NCI-H510A (cell line): ENCODE measurements at regions not wholly inside any gene's neighbourhood (a gene's known extent, or its start where the extent isn't known, plus 50 kb on each side); places are given as distances from the start of the nearest gene placed in this dataset.

ENCODE experiments used
- DNase-seq: peaks from one replicate; lab custom pipeline; 2025; lab: John Stamatoyannopoulos, UW

DNA sequence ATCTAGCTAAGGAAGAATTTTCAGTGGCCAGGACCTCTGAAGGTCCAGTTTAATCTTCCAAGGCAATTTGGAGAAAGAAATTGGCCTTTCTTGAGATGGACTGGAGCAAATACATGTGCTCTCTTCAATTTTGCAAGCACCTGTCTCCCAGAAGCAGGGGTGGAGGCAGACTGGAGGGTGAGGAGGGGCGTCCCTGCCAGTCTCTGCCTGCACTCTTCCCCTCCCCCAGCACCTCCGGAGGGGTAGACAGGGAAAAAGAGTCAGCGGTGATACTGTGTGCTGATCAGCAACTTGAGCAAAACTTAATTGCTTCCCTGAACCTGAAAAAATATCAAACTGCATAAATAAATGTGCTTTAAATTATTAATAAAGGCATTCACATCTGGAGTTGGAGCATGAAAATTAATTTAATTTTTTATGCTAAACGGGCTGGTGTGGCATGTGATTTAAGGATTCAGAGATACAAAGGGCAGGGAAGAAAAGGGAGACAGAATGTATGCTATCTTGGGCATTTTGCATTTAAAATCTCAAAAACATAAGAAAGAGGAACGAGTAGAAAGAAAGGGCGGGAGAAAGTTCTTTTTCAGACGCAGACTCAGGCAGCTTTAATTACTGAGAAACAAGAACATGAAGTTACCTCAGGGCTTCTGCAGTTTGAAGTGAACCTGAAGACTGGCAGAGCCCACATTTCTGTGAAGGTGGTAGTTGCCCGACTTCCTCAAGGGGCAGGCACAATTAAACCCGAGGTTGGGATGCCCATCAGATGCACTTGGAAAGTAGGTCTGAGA, 319.7 kb downstream of the UACA start:
- no peak for DNase-seq

DNA sequence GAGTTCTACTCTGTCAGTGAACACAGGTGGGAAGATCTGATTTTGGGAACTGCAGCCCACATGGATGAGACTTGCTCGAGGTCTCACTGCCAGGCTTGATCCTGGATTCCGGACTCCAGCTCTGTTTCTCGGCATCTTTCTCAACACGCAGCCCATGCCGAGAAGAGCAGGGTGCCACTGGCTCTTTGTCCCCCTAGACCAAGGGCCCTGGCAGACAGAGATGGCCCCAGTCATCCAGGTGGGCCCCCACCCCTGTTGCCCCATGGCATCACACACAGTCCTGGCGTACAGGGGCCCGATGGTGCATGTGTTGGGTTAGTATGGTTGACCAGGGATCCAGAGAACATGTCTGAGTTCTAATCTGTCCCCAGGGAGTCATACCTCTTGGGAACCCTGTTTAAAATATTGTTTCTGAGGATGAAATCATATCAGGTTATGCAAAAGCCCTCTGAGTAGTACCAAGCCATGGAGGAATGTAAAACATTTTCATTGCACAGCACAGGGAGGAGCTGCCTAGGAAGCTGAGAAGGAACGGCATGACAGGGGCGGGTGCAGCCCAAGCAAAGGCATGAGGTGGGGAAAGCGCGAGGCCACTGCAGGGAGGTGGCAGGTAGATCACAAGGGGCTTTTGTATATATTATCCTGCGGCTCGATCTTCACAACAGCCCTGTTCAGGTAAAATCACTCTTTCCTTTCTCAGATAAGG, 320.6 kb downstream of the UACA start:
- no peak for DNase-seq

DNA sequence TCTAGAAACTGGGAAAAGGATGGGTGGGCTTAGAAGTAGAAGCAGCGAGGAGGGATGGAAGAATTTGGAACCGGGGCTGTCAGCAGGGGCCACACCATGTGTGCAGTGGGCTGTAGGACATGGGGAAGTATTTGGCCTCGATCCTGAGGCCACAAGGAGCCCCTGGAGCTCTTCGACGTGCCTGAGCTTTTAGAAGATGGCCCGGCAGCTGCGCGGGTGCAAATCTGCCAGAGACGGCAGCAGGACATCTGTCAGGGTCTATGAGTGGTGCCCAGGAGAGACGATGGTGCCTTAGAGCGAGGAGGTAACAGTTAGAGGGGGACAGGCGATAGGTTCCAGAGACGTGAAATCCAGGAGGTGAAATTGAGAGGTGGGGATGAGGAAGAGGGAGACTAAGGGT, 321.1 kb downstream of the UACA start:
- DNase-seq: no peak

DNA sequence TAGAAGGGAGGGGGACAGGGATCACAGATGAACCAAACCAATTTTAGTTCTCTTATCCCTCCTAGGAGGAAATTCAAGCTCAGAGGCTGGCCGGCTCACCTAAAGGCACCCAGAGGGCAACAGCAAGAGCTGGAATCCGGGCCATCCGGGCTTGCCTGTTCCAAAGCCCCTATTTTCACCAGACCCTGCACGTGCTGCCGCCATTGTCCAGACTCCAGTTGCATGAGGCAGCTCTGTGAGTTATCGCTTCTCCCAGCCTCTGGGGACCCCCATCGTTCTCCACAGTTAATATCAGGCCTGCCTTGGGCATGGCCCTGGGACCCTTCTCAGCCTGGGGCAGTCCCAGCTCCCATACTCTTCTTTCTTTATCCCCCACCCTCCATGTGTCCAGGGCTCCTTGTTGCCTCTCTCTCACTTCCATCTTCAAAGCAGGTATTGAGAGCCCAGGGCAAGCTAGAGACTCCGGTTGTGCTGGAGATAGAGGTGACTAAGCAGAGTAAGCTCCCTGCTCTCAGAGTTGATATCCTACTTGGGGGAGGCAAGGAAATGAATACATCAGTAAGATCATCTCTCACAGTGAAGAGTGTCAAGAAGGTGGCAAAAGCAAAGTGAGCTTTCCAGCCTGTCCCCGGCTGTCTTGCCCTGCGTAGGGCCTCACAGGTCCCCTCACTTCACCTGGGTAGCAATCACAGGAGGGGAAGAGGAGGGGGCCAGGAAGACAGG, 322.8 kb downstream of the UACA start:
- no peak for DNase-seq

DNA sequence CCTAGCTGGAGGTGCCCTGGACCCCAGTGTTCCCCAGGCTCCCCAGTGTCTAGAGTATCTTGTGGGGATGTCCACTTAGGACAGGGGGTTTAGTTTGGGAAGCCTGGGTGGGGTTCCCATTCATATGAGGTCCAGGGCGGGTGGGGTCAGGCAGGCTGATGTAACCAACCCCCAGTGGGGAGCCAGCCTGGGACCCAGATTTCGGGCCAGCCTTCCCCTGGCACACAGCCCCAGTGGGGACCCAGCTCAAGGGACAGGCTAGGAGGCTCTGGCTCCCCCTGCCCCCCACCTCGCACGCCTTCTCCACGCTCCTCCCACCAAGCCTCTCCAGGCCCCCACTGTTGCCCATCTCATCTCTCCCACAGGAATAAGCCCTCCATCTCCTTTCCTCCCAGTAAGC, 323.5 kb downstream of the UACA start:
- DNase-seq: no peak

DNA sequence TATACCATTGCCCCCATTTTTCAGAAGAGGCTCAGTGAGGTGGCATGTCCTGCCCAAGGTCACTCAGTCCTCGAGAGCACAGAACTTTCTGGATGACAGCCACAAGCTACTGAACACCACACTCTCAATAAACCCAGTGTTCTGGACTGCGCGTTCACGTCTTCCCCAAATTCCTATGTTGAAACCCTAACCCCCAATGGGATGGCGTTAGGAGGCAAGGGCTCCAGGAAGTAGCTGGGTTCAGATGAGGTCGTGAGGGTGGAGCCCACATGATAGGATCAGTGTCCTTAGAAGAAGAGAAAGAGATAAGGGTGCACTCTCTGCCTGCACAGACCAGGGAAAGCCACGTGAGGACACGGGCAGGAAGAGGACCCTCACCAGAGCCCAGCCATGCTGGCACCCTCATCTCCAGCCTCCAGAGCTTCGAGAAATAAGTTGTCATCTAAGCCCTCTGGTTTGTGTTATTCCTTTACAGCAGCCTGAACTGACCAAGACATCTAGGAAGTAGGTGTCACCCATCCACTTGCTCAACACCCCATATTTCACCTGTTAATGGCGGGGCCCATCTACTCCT, 324.0 kb downstream of the UACA start:
- no peak for DNase-seq

DNA sequence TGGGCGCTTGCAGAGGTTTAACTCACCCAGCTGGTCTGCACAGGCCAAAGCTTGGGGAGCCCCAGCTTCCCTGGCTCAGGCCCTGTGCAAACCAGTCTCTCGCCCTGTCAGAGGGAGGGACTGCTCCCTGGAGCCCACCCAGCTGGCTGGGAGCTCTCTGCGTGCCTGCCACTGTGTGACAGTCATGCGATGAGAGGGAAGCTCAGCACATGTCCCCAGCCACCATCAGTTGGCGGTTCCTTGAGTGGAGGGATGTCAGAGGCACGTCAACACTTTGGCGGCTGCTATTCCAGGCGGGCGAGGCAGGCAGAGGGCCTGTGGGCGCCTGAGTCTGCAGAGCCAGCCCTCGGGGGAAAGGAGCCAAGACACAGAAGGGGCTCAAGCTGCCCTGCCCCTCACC, 324.6 kb downstream of the UACA start:
- DNase-seq: no peak

DNA sequence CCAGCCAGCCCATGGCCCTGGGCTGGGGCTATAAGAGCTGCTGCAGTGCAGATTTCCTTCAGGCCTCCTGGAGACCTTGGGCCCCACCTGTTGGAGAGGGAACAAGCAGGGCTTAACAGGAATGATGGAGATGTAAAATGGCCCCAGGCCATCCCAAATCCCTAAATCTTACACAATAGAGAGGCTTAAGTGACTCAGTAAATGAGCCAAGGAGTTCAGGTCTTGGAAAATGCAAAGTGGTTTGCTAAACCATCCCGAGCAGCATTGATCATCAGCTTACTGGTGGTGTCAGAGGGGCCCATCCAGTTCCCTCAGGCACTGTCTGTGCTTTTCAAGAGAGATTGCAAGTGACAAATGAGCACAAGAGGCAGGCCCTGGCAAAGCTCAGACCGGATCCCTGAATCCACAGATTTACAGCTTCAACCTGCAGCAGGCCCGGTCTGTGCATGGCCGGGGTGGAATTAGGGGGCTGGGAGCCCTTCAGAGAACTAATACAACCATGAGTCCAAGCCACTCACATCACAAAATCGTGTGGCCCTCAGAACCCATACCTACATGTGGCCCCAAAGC, 325.4 kb downstream of the UACA start:
- DNase-seq: no peak

DNA sequence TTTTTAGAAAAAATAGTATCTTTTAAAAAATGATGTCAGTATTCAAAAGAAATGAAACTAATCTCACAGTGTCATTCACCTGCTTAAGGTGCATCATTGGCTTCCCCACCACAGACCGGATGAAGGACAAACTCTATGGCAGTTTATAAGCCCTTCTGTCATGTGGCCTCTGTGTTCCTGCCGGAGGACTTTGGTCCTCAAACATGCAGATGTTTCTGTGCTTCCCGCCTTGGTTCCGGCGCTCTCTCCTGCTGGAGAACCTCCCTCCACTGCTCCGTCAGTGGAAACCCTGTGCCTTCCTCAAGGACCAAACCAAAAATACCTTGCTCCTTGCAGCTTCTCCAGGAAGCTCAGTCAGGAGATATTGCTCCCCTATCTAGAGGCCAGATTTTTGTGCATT, 326.3 kb downstream of the UACA start:
- no peak for DNase-seq

DNA sequence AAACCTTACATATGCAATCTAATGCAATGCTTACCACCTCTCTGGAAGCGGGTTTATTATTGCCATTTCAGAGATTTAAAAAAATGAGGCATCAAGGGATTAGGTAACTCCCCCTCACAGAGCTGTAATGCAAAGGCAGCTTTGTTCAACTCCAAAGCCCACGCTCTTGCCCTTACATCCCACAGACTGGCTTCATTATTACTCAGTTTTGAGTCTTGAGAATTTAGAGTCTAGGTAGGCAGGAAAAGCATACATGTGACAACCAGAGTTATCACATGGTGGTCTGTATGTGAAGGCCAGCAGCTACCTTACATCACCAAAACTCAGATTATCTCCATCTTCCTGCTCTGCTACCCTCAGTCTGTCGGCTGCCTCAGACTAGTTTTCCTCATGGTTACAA, 326.9 kb downstream of the UACA start:
- DNase-seq: no peak

DNA sequence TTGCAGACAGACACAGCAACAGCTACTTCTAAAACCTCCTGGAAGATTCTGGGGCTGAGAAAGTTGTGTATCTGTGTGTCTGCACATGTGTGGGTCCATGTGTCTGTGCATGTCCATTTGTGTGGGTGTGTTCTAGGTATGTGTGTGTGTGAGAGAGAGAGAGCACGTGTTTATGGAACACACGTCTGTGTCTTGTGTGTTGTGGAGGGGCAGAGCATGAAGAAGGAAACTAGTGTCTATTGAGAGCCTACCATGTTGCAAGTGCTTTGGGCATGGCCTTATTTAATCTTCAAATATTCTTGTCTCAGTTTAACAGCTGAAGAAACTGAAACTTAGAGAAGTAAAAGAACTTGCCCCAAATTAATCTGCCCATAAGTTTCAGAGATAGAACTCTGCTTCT, 327.5 kb downstream of the UACA start:
- DNase-seq: no peak

DNA sequence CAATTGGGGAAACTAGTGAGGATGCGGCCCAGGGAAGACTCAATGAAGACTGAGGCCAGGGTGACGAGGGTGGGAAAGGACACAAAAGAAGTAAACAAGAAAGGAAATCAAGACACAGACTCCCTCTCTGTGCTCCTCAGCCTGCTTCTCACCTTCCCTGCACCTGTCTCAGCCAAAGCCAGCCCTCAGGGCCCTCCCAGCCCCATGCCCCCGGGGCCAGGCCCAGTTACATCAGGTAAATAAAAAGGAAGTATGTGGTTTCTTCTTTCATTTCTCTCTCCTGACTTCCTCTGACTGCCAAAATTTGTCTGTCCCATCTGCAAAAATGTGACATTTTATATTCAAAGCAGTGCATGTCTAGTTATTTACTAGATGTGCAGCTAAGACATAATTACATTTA, 328.0 kb downstream of the UACA start:
- DNase-seq: no peak

DNA sequence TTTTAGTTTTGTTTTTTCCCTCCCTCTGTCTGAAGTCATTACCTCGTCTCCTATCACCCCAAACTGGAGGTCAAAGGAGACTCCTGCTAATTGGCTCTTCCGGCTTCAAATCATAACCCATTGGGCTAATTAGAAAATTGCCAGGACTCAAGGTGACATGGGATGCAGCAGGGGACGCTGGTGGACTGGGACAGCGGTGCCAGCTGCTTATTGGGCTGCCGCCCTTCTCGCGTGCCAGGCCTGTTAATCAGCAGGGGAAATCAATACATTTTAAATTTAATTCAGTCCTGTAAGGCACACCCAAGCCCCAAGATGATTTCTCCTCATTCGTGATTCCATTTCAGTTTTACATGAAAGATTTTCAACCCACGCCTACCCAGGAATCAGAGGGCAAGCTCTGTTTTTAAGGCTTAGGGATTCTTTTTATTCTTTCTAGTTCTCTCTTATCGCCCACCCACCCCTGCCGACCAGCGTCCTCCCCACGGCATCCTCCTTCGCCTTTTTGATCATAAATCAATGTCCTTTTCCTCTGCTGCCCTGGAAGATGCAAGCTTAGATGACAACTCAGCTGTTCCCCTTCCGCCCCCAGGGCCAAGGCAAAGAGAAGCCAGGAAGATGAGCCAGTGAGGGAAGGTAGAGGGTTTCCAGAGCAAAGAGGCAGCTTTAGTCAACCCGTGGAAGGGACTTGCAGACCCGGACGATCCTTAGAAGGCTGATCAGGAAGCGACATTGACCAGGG, 329.6 kb downstream of the UACA start:
- DNase-seq: no peak

DNA sequence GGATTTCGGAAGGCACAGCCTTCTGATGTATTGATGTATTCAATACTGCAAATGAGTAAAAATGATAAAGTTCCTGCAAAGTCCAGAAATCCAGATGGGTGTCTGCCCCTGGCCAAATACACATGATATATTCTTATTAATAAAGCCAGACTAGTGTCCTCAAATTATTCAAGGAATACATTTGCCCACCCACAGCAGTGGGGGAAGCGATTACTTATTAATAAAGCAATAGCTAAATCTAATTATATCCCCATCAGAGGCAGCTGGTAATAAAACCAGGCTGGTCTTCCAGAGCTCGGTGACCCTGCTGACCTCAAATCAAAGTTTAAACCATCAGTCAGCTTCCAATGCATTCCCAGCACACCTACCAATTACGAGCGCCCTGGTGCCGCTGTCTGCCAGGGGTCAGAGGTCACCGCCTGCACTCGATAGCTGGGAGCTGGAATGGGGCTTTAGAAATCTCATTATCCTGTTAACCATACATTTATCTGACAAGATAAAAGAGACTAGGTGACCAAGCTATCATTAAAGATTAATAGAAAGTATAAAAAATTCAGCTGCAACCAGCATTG, 330.3 kb downstream of the UACA start:
- no peak for DNase-seq

DNA sequence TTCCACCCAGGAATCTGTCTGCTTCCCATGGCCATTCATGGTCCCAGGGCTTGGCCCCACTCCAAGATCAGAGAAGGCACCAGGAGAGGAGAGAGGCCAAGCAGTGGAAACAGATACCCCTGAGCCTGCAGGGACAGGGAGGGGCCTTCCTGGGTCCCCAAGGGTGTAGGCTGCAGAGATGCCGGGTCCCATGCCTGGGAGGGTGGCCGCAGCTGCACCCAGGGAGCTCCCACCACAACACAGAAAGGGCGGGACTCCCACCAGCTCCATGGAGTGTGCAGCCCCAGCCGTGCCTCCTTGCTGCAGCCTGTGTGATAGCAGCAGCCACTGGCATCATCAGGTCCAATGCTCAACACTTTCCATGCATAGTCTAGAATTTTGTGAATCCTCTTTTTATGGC, 331.5 kb downstream of the UACA start:
- DNase-seq: no peak

DNA sequence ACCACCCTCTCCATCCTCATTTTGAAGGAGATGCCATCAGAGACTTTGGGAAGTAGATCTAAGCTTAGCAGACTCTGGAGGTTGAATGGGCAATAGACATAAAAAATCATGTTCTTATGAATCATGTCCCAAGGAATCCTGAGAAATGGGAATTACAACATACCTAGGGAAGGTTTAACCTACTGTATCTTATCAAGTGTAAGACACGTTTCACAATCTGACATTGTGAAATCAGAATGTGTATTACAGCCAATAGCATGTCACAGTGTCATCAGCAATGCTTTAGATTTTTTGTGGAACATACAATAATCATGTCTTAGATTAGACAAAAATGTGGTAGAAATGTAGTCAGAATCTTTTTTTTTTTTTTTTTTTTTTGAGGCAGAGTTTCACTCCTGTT, 332.4 kb upstream of the TLE3 start:
- no peak for DNase-seq

DNA sequence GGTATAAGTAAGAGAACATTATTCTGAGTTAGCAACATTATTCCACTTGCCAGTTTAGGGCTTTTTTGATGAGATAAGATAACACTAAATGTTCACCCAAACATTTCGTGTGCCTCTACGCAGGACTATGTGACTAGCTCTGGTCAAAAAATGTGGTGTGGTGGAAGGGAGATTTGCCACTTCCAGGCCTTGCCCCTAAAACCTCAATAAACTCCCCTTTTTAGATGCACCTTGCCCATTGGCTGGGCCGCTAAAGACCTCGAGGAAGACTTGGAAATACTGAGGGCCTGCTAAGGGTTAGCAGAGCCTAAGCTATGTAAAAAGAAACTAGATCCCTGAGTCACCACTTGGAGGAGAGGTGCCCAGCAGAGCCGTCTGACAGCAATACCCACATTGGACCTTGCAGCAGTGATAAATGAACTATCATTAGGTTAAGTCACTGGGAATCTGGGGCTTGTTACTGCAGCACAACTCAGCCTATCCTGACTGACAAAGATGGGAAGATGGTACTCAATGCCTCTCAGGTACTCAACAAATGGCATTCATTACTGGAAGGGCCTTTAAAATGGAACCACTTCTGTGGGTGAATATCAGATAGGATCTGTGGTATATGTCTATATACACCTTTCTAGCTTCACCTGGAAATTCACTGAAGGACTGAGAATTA, 331.5 kb upstream of the TLE3 start:
- DNase-seq: no peak

DNA sequence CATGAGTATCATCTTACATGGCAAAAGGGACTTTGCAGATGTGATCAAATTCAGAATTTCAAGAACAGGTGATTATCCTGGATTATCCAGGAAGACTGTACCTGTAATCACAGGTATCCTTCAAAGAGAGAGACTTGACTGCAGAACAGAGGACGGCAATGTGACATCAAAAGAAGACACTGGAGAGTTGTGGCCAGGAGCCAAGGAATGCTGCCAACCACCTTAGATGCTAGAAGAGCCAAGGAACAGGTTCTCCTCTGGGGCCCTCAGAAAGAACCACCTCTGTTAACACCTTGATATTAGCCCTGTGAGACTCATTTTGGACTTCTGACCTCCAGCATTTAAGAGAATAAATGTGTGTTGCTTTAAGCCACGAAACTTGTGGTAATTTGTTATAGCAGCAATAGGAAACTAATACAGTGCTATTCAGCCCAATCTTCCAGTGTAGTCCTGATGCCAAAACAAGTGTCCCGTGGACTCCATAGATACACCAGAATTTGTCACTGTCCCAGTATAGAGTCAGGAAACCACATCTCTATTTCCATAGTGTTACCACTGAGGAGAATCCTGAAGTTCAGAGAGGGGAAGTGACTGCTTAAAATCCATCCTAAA, 330.6 kb upstream of the TLE3 start:
- DNase-seq: no peak

DNA sequence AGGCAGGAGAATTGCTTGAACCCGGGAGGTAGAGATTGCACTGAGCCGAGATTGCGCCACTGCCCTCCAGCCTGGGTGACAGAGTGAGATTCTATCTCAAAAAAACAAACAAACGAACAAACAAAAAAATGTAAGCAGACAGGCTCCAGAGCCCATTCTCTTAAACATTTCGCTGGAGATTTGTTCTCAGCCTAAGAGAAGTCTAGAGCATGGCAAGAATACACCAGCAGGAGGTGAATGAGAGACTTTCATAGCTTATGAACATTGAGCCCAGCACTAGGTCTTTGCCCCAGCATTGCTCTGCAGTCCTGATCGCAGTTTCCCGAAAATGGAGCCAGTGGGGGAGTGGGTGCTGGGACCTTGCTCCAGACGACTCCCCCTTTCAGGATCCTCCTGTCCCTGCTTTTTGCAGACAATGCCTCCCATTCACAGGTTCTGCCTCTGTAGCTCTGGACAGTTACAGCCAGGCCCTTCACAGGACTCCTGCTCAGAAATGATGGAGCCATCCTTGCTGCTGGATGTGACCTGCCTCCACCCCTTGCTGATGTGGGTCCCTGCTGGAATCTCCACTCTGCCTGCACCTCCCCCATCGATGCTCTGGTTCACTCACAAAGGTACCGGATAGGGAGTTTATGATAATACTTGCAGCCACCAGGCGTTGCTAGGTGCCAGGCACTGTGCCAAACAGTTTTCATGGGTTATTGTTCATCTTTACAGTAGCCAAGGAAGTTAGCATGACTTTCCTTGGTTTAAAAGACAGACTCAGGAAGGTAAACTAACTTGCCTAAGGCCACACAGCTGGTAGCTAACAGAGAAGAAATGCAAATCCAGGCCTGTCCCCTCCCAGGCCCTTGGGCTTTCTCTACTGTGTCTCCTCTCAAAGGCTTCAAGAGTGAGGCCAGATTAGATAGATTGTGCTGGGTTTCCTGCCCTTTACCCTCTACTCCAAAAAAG, 329.7 kb upstream of the TLE3 start:
- DNase-seq: no peak
